SK-N-SH treated with all-trans-retinoic acid at 6 μM for 48 hours (cell line): ENCODE measurements at regions not wholly inside any gene's neighbourhood (a gene's known extent, or its start where the extent isn't known, plus 50 kb on each side); places are given as distances from the start of the nearest gene placed in this dataset.

Experiments
- ARNTL ChIP-seq: fragments of 450-650 bp; formaldehyde crosslinking; IDR thresholded peaks from 2 replicates; pipeline ENCODE4 v1.5.0; 2020; ENCODE audit warnings: low read depth, mild to moderate bottlenecking, moderate library complexity, borderline replicate concordance
- GLIS3 ChIP-seq: fragments of 250-450 bp; sonication (Bioruptor Pico); IDR thresholded peaks from 2 replicates; pipeline ENCODE4 v1.5.0; 2020; ENCODE audit warnings: mild to moderate bottlenecking, moderate library complexity
- ISL1 ChIP-seq: fragments of 250-450 bp; sonication (Bioruptor Pico); IDR thresholded peaks from 2 replicates; pipeline ENCODE4 v2.1.2; 2022; ENCODE audit warnings: mild to moderate bottlenecking, moderate library complexity
- OSR1 ChIP-seq: fragments of 250-450 bp; sonication (Bioruptor Pico); IDR thresholded peaks from 2 replicates; pipeline ENCODE4 v1.8.0; 2022; ENCODE audit warnings: moderate library complexity, mild to moderate bottlenecking, inconsistent platforms
- PPARA ChIP-seq: fragments of 250-450 bp; sonication (Bioruptor Pico); IDR thresholded peaks from 2 replicates; pipeline ENCODE4 v1.5.0; 2020; ENCODE audit warnings: mild to moderate bottlenecking, borderline replicate concordance
- RARB ChIP-seq: fragments of 250-450 bp; sonication (Bioruptor Pico); IDR thresholded peaks from 2 replicates; pipeline ENCODE4 v1.8.0; 2021; ENCODE audit warnings: mild to moderate bottlenecking, moderate library complexity
- ZC3H10 ChIP-seq: fragments of 250-450 bp; sonication (Bioruptor Pico); IDR thresholded peaks from 2 replicates; pipeline ENCODE4 v1.5.1; 2021; ENCODE audit warnings: mild to moderate bottlenecking, moderate library complexity
- ZFP30 ChIP-seq: fragments of 450-650 bp; formaldehyde crosslinking; IDR thresholded peaks from 2 replicates; pipeline ENCODE4 v1.5.0; 2022; ENCODE audit warnings: mild to moderate bottlenecking, moderate library complexity
- ZNF8 ChIP-seq: fragments of 450-650 bp; formaldehyde crosslinking; IDR thresholded peaks from 2 replicates; pipeline ENCODE4 v1.5.0; 2020; ENCODE audit warnings: mild to moderate bottlenecking, moderate library complexity
- TF ChIP-seq, protein P1 (sequence below): fragments of 250-450 bp; sonication (Bioruptor Pico); IDR thresholded peaks from 2 replicates; pipeline ENCODE4 v1.5.1; 2021; ENCODE audit warnings: mild to moderate bottlenecking, moderate library complexity
- TF ChIP-seq, protein P2 (sequence below): fragments of 250-450 bp; sonication (Bioruptor Pico); IDR thresholded peaks from 2 replicates; pipeline ENCODE4 v1.5.0; 2020; ENCODE audit warnings: mild to moderate bottlenecking, moderate library complexity
- TF ChIP-seq, protein P3 (sequence below): fragments of 250-450 bp; sonication (Bioruptor Pico); IDR thresholded peaks from 2 replicates; pipeline ENCODE4 v1.8.0; 2020; ENCODE audit warnings: mild to moderate bottlenecking, moderate library complexity, borderline replicate concordance
- TF ChIP-seq, protein P4 (sequence below): fragments of 250-450 bp; sonication (Bioruptor Pico); IDR thresholded peaks from 2 replicates; pipeline ENCODE4 v1.5.1; 2020; ENCODE audit warnings: low read depth, mild to moderate bottlenecking, moderate library complexity

DNA sequence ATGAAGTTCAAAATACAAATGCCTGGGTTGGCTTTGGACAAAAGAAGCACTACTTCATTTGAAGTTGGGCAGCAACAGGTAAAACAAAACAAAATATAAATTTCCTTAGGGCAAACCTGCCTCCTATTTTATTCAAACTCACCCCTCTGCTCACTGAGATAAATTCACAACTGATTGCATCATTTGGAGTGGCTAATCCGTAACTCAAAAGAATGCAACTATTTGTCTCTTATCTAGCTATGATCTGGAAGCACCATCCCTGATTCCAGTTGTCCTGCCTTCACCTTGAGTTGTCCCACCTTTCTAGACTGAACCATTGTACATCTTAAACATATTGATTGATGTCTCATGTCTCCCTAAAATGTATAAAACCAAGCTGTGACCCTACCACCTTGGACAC is 145.0 kb downstream of the CCER1 start:
- TF ChIP-seq, protein P1, sequence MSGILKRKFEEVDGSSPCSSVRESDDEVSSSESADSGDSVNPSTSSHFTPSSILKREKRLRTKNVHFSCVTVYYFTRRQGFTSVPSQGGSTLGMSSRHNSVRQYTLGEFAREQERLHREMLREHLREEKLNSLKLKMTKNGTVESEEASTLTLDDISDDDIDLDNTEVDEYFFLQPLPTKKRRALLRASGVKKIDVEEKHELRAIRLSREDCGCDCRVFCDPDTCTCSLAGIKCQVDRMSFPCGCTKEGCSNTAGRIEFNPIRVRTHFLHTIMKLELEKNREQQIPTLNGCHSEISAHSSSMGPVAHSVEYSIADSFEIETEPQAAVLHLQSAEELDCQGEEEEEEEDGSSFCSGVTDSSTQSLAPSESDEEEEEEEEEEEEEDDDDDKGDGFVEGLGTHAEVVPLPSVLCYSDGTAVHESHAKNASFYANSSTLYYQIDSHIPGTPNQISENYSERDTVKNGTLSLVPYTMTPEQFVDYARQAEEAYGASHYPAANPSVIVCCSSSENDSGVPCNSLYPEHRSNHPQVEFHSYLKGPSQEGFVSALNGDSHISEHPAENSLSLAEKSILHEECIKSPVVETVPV (CRISPR knock-in tag), result no peak
- TF ChIP-seq PPARA (CRISPR knock-in tag), result no peak
- TF ChIP-seq ISL1, result no peak
- no peak for TF ChIP-seq ZC3H10 (CRISPR knock-in tag)
- TF ChIP-seq GLIS3 (CRISPR knock-in tag), result no peak
- no peak for TF ChIP-seq ARNTL
- TF ChIP-seq, protein P2, sequence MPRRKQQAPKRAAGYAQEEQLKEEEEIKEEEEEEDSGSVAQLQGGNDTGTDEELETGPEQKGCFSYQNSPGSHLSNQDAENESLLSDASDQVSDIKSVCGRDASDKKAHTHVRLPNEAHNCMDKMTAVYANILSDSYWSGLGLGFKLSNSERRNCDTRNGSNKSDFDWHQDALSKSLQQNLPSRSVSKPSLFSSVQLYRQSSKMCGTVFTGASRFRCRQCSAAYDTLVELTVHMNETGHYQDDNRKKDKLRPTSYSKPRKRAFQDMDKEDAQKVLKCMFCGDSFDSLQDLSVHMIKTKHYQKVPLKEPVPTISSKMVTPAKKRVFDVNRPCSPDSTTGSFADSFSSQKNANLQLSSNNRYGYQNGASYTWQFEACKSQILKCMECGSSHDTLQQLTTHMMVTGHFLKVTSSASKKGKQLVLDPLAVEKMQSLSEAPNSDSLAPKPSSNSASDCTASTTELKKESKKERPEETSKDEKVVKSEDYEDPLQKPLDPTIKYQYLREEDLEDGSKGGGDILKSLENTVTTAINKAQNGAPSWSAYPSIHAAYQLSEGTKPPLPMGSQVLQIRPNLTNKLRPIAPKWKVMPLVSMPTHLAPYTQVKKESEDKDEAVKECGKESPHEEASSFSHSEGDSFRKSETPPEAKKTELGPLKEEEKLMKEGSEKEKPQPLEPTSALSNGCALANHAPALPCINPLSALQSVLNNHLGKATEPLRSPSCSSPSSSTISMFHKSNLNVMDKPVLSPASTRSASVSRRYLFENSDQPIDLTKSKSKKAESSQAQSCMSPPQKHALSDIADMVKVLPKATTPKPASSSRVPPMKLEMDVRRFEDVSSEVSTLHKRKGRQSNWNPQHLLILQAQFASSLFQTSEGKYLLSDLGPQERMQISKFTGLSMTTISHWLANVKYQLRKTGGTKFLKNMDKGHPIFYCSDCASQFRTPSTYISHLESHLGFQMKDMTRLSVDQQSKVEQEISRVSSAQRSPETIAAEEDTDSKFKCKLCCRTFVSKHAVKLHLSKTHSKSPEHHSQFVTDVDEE (CRISPR knock-in tag), result no peak
- TF ChIP-seq, protein P3, sequence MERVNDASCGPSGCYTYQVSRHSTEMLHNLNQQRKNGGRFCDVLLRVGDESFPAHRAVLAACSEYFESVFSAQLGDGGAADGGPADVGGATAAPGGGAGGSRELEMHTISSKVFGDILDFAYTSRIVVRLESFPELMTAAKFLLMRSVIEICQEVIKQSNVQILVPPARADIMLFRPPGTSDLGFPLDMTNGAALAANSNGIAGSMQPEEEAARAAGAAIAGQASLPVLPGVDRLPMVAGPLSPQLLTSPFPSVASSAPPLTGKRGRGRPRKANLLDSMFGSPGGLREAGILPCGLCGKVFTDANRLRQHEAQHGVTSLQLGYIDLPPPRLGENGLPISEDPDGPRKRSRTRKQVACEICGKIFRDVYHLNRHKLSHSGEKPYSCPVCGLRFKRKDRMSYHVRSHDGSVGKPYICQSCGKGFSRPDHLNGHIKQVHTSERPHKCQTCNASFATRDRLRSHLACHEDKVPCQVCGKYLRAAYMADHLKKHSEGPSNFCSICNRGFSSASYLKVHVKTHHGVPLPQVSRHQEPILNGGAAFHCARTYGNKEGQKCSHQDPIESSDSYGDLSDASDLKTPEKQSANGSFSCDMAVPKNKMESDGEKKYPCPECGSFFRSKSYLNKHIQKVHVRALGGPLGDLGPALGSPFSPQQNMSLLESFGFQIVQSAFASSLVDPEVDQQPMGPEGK (CRISPR knock-in tag), result no peak
- no peak for TF ChIP-seq ZFP30 (CRISPR knock-in tag)
- TF ChIP-seq OSR1, result no peak
- TF ChIP-seq, protein P4, sequence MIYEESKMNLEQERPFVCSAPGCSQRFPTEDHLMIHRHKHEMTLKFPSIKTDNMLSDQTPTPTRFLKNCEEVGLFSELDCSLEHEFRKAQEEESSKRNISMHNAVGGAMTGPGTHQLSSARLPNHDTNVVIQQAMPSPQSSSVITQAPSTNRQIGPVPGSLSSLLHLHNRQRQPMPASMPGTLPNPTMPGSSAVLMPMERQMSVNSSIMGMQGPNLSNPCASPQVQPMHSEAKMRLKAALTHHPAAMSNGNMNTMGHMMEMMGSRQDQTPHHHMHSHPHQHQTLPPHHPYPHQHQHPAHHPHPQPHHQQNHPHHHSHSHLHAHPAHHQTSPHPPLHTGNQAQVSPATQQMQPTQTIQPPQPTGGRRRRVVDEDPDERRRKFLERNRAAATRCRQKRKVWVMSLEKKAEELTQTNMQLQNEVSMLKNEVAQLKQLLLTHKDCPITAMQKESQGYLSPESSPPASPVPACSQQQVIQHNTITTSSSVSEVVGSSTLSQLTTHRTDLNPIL (CRISPR knock-in tag), result no peak
- no peak for TF ChIP-seq ZNF8 (CRISPR knock-in tag)
- no peak for TF ChIP-seq RARB (CRISPR knock-in tag)
